HL-60 (cell line): ENCODE measurements at regions not wholly inside any gene's neighbourhood (a gene's known extent, or its start where the extent isn't known, plus 50 kb on each side); places are given as distances from the start of the nearest gene placed in this dataset.

Experiments
- DNase-seq, 2 experiments: peaks; one replicate each; pipeline ENCODE4 v3.0.0-alpha.2; 2010 to 2020; ENCODE audit warnings: low read depth in 1 of 2, low spot score in 1 of 2
- H3K27ac ChIP-seq: fragments of 250-450 bp; sonication (Bioruptor Pico); replicated peaks from 2 replicates; pipeline ENCODE4 v1.5.1; 2020; ENCODE audit warnings: mild to moderate bottlenecking, moderate library complexity
- H3K27me3 ChIP-seq: fragments of 250-450 bp; sonication (Bioruptor Pico); 2 replicates; pipeline ENCODE4 v1.5.1; 2021; ENCODE audit warnings: mild to moderate bottlenecking, moderate library complexity; ENCODE audit not compliant: insufficient read depth, poor library complexity, severe bottlenecking
- H3K4me3 ChIP-seq: replicated peaks from 2 replicates; pipeline ENCODE4 v1.5.1; 2011; ENCODE audit warnings: mild to moderate bottlenecking, control low read depth, low read length; ENCODE audit not compliant: insufficient read depth
- CTCF ChIP-seq: IDR thresholded peaks from one replicate; pipeline ENCODE4 v1.5.1; 2011; ENCODE audit warnings: low read length, control low read depth, inconsistent platforms; ENCODE audit not compliant: insufficient read depth
- GABPA ChIP-seq: IDR thresholded peaks from 2 replicates; pipeline ENCODE4 v1.6.1; 2012; ENCODE audit warnings: low read depth
- POLR2AphosphoS5 ChIP-seq: IDR thresholded peaks from 2 replicates; pipeline ENCODE4 v1.6.1; 2012; ENCODE audit warnings: low read depth
- REST ChIP-seq: IDR thresholded peaks from 2 replicates; pipeline ENCODE4 v1.6.1; 2012; ENCODE audit warnings: low read depth; ENCODE audit not compliant: insufficient replicate concordance
- SPI1 ChIP-seq: IDR thresholded peaks from 2 replicates; pipeline ENCODE4 v1.6.1; 2012; ENCODE audit warnings: low read depth, mild to moderate bottlenecking, borderline replicate concordance

- peaks cover 10% of the 10 kb centered on the region for H3K27me3 ChIP-seq
- no peak overlapping the region for H3K27ac ChIP-seq
- TF ChIP-seq REST, result no peak
- TF ChIP-seq GABPA, result no peak
- TF ChIP-seq SPI1, result no peak
- TF ChIP-seq POLR2AphosphoS5, result no peak
- TF ChIP-seq CTCF, result no peak
- no peak for DNase-seq
- H3K4me3 ChIP-seq, result no peak overlapping the region
Observed at GRCh38 chr2:106579750-106580197, 92.6 kb downstream of the CD8B2 start.

GRCh38 chr2:106580241-106580640, 93.1 kb downstream of the CD8B2 start:
- peaks cover 10% of the 10 kb centered on the region for H3K27me3 ChIP-seq
- H3K4me3 ChIP-seq, result no peak overlapping the region
- TF ChIP-seq SPI1 (no peak), GABPA (no peak)
- no peak overlapping the region for H3K27ac ChIP-seq
- DNase-seq, result no peak

GRCh38 chr2:106581328-106581727, 94.2 kb downstream of the CD8B2 start:
- no peak for DNase-seq
- no peak for TF ChIP-seq REST
- TF ChIP-seq GABPA, result no peak
- TF ChIP-seq POLR2AphosphoS5, result no peak
- TF ChIP-seq CTCF, result no peak
- TF ChIP-seq SPI1, result no peak
- Histone ChIP-seq H3K27me3 (peaks cover 10% of the 10 kb centered on the region), H3K27ac (no peak overlapping the region), H3K4me3 (no peak overlapping the region)

- no peak for TF ChIP-seq SPI1
- no peak for TF ChIP-seq GABPA
- no peak for TF ChIP-seq CTCF
- no peak for TF ChIP-seq REST
- TF ChIP-seq POLR2AphosphoS5, result no peak
- no peak overlapping the region for H3K4me3 ChIP-seq
- DNase-seq, result no peak
- H3K27ac ChIP-seq, result no peak overlapping the region
- peaks cover 10% of the 10 kb centered on the region for H3K27me3 ChIP-seq
Observed at GRCh38 chr2:106581755-106582147, 94.6 kb downstream of the CD8B2 start.
